HG02610 (cell line): ENCODE measurements at regions not wholly inside any gene's neighbourhood (a gene's known extent, or its start where the extent isn't known, plus 50 kb on each side); places are given as distances from the start of the nearest gene placed in this dataset.

Source experiments
- ATAC-seq: cut with Tn5 transposase; IDR thresholded peaks from one replicate; pipeline ENCODE4 v1.9.1; 2021; ENCODE audit warnings: mild to moderate bottlenecking, moderate library complexity; ENCODE audit not compliant: unreplicated experiment

DNA sequence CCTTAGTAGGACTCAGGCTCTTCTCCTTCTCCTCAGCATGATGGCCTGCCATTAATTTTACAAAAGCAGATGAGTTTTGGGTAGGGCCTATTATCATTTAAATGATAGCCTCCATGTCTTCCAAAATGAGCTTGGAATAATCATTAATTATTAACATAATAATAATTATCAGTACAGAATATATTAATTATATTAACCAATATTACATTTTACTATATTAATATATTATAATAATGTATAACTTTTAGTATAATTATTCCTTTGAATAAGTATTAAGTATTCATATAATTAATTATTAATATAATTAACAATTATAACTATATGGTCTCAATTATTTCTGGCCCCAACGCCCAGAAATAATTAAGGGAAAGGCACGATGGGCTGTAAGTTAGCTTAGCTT, 318.6 kb upstream of the ADGRL4 start:
- no peak for ATAC-seq

DNA sequence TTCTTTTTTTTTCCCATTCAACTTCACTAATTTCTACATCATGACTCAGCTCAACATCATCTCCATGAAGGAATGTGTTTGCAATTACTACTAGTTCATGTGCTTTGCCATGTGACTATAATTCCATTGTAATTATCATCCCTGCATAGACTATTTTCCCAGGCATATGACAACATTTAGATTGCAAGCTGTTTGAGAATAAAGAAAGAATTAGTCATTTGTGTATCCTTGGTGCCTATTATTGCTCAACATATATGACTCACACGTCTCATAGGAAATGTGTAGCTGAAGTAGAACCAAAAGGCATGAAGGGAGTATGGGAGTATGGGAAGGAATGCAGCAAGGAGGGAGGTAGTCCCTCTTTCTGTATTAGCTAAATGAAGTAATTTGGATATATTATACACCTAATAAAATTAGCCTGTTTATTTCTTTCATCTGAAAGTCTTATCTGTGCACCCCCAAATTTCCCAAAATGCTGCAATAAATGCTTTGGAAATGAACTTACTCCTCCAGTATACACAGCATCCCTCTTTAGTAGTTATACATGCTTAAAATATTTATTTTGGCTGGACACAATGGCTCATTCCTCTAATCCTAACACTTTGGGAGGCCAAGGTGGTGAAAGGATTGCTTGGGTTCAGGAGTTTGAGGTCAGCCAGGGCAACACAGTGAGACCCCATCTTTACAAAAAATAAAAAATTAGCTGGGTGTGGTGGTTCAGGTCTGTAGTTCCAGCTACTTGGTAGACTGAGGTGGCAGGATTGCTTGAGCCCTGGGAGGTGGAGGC, 316.9 kb upstream of the ADGRL4 start:
- ATAC-seq, result no peak

DNA sequence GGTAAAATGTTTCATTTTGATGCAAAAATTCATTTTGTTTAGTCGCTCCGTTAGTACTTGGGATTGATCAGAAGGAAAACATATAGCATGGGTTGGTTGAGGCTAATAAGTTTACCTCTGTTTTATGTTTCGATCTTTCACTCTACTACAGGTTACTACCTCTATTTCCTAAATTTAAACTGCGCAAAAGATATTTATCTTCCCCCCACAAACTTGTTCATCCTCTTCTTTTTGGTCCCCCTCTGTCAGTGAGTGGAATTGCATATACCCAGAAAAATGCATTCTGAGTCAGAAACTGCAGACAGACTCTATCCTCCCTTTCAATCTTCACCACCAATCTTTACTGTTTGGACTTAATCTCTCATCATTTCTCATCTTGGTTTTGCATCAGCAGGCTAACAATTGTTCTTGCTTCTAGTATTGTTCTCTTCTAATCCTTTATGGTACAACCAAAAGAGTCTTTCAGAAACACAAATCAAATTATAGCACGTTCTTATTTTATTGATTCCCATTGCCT, 316.0 kb upstream of the ADGRL4 start:
- no peak for ATAC-seq

DNA sequence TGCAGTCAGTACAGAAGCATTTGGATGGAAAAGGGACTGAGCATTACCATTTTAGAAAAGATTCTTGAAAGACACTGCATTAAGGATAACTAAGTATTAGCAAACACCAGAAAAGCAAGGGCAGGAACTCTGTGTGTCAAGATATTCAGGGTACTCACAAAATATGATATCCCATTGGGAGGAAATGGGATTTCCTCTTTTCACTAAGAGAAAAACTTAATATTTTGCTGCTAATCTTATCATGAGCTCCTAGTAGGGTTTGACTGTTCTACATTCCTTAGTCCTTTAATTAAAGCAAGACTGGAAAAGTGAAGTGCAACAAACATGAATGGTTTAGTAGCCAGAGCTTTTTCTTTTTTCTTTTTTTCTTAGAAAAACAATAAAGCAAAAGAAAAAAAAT, 305.9 kb upstream of the ADGRL4 start:
- ATAC-seq, result no peak

DNA sequence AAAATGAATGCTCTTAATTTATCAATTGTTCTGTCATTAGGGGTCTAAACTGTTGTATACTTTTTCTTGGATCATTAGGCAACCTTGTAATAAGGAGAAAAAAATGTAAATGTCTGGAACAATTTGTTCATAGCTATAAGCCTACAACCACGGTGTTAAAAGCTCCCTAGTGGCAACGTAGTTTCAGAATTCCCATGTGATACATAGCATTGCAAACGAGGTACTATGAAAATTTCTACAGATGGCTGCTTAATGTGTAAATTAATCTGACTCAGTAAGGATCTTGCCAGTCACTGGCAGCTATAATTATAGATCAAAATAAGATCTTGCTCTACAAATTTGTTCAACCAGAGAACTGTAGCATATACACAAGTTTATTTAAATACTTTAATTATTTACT, 304.1 kb upstream of the ADGRL4 start:
- ATAC-seq, result no peak

DNA sequence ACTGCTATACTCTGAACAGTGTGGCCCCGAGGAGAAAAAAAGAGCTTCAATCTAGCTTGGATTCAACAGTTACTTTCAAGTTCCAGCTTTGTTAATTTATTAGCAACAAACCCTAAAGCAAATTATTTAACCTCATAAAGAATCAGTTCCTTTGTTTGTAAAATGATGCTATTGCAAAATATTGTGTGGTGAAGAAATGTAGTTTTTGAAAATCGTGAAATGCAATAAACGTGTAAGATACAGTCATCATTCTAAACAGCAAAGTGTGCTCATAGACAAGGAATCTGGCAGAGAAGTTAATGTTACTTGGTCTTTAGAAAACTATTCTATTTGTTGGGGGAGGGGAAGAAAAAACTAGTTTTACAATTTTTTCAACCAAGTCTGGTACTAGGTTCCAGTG, 297.6 kb upstream of the ADGRL4 start:
- ATAC-seq, result no peak

DNA sequence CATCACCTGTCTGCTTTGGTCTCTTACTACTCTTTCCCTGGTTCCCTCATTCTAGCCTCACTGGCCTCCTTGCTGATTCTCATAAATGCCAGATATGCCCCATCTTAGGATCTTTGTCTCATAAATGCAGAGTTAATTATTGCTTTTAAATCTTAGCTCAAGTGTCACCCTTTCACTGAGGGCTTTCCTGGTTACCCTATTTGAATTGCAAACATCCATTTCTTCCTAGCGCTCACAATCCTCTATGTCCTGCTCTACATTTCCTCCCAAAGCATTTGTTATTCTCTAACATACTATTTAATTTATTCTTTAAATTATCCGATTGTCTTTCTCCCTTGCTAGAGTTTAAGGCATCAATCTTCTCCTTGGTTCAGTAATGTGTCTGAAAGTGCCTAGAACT, 296.5 kb upstream of the ADGRL4 start:
- ATAC-seq, result no peak

DNA sequence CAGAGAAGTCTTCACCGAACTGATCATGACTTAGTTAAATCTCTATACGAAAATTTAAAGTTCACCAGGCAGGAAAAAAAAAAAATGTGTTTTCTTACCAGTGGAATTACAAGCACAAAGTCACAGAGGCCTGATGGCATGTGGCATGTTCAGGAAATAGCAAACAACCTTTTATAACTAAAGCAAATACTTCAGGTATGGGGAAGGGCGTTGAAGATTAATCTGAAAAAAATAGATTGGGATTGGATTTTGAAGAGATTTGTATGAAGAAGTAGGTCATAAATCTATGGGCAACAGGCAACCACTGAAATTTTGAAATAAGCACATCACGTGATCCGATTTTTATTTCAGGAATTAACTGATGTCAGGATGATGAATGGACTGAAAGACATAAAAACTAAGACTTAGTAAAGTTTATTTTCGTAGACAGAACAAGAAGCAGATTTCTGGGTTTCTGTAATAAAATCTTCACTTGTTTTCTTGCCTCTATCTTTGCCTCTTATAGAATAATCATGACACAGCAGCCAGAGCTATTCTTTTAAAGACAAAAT, 295.9 kb upstream of the ADGRL4 start:
- no peak for ATAC-seq

DNA sequence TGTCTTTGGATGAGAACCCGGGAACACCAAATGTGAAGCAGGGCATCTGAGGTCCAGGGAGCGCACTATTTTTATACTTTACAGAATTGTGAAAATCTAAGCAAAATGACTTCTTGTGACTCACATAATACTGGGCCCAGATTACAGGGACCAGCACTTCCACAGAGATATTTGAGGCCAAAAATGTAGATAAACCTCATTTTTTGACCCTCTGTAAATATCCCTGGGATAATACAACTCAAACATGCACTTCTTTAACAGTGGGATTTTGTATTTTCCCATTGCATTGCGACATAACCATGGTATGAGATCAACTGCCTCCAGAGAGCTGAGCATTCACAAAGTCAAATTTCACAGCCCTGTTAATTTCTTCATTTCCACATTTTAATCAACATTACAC, 289.4 kb upstream of the ADGRL4 start:
- ATAC-seq, result no peak

DNA sequence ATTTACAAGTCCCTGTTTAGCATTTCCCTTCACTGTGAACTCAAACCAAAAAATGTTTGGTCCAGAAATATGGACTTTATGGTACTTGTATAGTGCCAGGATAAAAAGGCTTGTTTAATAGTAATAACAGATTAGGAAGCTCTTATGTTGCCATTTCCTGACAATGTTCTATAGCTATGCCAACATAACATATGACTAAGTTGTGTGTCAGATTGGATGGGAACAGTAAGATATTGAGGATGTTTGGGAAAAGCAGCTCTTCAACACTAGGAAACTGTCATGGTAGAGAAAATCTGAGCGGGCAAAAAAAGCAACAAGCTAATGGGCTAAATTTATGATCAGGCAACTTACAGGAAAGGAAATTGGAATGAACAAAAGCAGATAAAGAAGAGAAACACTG, 287.1 kb upstream of the ADGRL4 start:
- ATAC-seq, result no peak

DNA sequence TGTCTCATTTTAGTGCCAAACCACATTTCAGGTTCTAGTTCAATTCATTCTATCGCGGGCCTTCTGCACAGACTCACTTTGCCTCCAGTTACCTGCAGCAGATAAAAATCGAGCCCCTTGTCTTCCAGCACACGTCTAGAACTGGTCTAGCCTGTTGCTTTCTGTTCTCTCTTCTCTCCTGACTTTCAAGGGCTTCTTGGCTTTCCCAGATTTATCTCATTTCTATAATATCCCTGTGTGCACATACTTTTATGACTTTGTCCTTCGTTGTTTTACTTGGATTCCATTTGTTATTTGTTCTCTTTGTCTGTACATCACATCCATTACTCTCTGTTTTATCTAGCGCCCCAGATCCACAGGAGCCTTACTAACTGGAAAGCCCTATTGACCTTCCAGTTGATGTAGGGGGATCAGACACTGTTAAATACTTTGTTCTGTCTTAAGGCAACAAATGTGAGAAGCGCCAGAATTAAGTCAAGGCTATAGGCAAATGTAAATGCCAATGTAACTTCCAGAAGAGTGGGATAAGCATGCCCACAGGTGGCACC, 284.5 kb upstream of the ADGRL4 start:
- ATAC-seq, result no peak

DNA sequence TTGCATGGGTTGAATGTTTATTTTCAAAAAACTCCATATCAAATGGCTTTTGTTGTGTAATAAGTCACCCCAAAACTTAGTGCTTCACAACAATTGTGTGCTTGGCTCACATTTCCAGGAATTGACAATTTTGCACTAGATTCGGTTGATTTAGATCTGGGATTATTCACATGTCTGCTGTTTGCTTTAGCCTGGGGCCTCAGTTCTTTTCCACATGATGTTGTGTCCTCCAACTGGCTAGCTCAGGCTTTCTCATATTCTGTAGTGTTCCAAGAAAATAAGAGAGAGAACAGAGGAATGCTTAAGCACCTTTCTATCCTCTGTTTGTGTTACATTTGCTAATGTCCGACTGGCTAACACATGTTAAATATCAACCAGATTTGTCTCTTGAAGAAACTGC, 281.5 kb upstream of the ADGRL4 start:
- ATAC-seq, result no peak

DNA sequence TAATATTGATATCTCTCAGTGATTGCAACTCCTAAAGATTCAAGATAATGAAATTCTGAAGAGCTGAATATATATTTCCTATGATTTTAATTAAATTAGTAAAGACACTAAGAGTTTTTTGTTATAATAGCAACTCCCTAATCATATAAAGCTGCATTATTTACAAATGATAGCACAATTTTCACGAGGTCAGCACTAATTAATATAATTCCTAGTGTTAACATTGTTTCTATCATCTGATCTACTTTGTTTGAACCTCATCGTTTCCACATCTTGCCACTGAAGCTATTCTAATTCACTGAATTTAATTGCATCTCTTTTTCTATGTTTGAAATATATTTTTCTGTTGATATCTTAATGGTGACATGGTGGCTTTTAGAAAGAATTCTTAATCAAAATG, 279.1 kb upstream of the ADGRL4 start:
- ATAC-seq, result no peak

DNA sequence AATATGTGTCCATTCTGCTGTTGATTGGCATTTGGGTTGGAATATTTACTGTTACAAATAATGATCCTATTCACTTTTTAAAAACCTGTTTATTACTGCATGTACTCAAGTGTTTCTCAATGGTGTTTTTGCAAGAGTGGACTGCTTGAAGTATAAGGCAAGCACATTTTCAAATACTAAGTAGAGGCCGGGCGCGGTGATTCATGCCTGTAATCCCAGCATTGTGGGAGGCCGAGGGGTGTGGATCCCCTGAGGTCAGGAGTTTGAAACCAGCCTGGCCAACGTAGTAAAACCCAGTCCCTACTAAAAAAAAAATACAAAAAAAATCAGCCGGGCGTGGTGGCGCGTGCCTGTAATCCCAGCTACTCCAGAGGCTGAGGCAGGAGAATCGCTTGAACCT, 276.9 kb upstream of the ADGRL4 start:
- no peak for ATAC-seq

DNA sequence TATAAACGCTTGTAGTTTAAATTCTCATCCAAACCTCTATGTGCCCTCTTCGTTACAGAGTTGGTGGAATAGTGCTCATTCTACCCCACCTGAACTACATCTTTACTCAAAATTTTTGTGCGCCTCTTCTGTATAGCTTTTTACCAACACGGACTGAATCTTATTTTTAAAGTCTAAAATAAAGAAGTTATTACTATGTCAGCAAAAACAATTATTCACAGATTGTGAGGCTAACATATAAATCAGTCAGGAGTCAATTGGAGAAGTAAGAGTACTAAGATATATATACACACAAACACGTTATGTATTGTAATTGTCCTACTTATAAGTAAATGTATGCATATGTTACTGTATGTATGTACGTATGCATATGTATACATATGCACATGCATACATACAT, 274.9 kb upstream of the ADGRL4 start:
- no peak for ATAC-seq

DNA sequence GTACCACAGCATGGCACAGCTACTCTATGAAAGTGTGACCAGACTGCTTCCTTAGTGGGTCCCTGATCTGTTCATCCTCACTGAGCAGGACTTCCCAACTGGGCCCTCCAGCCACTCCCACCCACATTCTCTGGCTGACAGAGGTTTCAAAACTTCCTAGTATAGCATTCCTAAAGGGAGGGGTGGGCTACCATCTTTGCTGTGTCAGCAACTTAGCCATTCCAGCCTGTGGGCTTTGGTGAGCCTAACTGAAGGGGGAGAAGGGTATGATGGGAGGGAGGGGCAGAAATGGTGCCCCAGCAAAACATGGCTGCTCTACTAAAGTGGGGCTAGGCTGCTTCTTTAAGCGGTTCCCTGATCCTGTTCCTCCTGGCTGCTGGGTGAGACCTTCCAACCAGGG, 265.2 kb upstream of the ADGRL4 start:
- ATAC-seq, result no peak

DNA sequence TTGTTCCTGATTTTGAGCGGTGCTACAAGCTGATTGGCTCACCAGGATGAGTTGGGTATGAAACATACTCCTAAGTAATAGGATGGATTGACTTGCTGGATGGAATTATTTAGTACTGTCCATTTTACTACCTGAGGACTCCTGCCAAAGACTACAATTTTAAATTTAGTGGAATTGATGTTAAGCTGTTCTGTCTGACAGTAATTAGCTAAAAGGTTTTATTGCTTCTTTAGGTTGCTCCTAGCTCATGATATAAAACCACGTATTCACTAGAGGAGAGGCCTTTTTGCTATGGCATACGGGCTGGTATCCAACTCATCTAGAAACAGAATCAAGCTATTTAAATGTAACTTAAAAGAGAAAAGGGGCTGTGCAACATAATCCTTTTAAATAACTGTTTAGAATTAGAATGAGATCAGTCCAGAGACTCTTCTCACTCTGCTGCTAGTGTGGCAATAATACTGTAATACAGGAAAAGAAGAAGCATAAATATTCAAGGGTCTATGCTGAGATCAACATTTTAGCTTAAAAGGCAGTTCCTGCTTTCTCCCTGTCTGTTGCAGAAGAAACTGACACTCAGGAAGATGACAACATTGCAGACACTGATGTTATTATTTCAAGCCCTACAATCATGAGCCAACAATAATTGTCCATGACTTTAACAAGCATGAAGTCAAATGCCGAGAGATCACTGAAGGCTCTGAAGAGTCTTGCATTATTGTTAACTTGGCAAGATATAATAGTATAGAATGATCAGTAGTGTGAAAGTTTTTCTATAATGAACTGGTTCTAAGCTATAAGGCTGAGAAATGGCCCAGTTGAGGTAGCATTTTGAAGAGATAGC, 258.7 kb upstream of the ADGRL4 start:
- ATAC-seq, result no peak

DNA sequence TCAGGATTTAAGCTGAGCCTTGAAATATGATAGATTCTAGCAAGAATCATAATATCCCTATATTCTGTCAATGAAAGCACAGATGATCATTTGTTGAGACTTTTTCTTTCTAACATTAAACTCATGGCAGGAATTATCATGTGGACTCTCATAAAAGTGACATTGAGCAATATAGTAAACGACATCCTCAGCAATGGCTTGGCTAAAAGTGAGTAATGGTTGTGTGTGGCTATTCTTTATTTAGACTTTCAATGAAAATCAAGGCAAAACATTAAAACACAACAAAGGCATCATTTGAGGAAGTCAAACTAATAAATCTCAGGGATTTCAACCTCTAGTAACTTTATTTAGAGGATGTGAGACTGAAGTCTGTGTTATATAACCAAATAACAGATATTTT, 257.8 kb upstream of the ADGRL4 start:
- no peak for ATAC-seq

DNA sequence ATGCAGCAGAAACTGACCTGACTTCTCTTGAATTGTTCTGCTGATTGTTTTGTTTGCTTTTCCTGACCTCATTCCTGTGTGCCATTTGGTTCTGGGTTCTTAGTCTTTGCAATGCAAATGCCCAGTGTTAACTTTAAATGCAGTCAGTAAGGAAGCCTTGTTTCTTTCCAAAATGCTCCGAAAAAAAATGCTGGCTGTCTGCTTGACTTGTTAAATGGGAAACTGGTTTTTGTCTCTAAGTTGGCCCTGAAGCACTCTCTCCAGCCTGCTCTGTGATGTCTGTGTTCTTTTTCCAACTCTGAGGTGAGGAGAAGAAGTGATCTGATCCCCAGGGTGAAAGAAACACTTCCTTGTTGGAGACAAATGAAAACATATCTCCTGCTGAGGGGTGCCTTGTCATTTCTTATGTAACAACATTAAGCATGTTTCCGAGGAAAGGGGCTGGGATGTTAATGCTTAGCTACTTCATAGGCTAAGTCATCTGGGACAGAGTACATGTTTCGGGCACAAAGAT, 256.3 kb upstream of the ADGRL4 start:
- no peak for ATAC-seq

DNA sequence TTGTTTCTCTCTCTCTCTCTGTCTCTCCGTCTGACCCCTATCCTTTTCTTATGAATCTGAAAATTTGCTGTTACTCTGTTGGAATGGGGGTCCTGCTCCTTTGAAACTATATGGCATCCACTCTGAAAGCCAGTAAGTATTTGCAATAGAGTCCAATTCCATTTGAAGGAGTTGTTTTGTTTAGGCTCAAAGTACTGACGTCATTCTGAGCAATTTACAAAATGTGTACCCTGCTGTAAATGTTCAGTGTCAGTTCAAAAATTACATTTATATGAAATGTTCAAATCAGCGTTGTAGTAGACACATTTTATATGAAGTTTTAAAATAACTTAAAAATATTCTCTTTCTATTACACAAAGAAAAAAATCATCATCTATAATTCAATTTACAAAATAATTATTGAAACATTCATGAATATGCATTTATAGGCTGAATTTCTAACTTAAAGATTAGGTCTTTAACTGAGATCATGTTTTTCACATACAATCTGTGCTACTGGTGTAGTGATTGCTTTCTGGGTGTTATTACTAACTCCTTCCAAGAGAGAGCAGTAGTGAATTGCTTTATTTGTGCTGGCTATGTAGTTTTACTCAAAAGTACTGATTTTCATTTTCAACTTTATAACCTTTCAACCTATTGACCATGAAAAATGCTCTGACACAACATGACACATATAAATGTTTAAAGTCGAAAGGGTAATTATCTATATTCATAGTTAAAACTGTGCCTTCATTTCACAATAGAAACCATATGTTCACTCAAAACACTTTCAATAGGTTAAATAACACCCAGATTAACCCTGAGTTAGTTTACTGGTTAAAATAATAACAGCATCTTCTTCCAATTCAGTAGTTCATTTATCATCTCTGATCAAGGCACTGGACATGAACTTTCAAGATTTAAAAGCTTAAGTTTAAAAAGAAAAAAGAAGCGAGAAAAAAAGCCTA, 253.1 kb upstream of the ADGRL4 start:
- no peak for ATAC-seq
